GM23338 (cell line): ENCODE measurements at regions not wholly inside any gene's neighbourhood (a gene's known extent, or its start where the extent isn't known, plus 50 kb on each side); places are given as distances from the start of the nearest gene placed in this dataset.

ENCODE experiments used
- ATAC-seq: fragments of 200-7000 bp; cut with Tn5 transposase; 3 replicates; pipeline ENCODE4 v1.9.1; 2020
- DNase-seq: peaks from one replicate; pipeline ENCODE4 v3.0.0-alpha.2; 2015; ENCODE audit warnings: low spot score
- H2AFZ ChIP-seq: fragments of 200-600 bp; sonication (generic); 2 replicates; pipeline ENCODE4 v1.8.0; 2016; ENCODE audit warnings: antibody characterized with exemption, mild to moderate bottlenecking, moderate library complexity
- H3F3A ChIP-seq: fragments of 200-600 bp; sonication (generic); replicated peaks from 2 replicates; pipeline ENCODE4 v1.8.0; 2017; ENCODE audit warnings: antibody characterized with exemption, mixed run types, low read depth
- H3K27ac ChIP-seq: fragments of 200-600 bp; sonication (generic); 2 replicates; pipeline ENCODE4 v1.6.1; 2016; ENCODE audit warnings: low read depth
- H3K27me3 ChIP-seq: fragments of 200-600 bp; sonication (generic); 2 replicates; pipeline ENCODE4 v1.8.0; 2016; ENCODE audit warnings: mild to moderate bottlenecking, mixed run types, moderate library complexity; ENCODE audit not compliant: insufficient read depth
- H3K36me3 ChIP-seq: fragments of 200-600 bp; sonication (generic); 2 replicates; pipeline ENCODE4 v1.8.0; 2016; ENCODE audit warnings: mild to moderate bottlenecking; ENCODE audit not compliant: insufficient read depth
- H3K4me1 ChIP-seq: fragments of 200-600 bp; sonication (generic); 2 replicates; pipeline ENCODE4 v1.8.0; 2016; ENCODE audit warnings: mild to moderate bottlenecking, moderate library complexity; ENCODE audit not compliant: insufficient read depth
- H3K4me2 ChIP-seq: fragments of 200-600 bp; sonication (generic); 2 replicates; pipeline ENCODE4 v1.7.1; 2017; ENCODE audit warnings: mixed run types
- H3K4me3 ChIP-seq: fragments of 200-600 bp; sonication (generic); 2 replicates; pipeline ENCODE4 v1.6.1; 2016; ENCODE audit warnings: mixed run types
- H3K79me2 ChIP-seq: fragments of 200-600 bp; sonication (generic); replicated peaks from 2 replicates; pipeline ENCODE4 v1.8.0; 2017; ENCODE audit warnings: mild to moderate bottlenecking; ENCODE audit not compliant: insufficient read depth
- H3K9me2 ChIP-seq: fragments of 200-600 bp; sonication (generic); 2 replicates; pipeline ENCODE4 v1.8.0; 2017; ENCODE audit not compliant: insufficient read depth
- H4K20me1 ChIP-seq: fragments of 200-600 bp; sonication (generic); replicated peaks from 2 replicates; pipeline ENCODE4 v1.8.0; 2017; ENCODE audit warnings: mild to moderate bottlenecking; ENCODE audit not compliant: insufficient read depth
- H3K27ac Mint-ChIP-seq: 2 replicates; pipeline ENCODE4 v1.8.0; 2020; ENCODE audit warnings: inconsistent platforms, mild to moderate bottlenecking, moderate library complexity, mixed read lengths
- H3K27me3 Mint-ChIP-seq: 3 replicates; pipeline ENCODE4 v1.8.0; 2022; ENCODE audit warnings: low read depth, mild to moderate bottlenecking, moderate library complexity, mixed read lengths, inconsistent platforms; ENCODE audit not compliant: insufficient read depth, poor library complexity
- H3K36me3 Mint-ChIP-seq: 3 replicates; pipeline ENCODE4 v1.8.0; 2021; ENCODE audit warnings: low read depth, mild to moderate bottlenecking, inconsistent platforms, moderate library complexity, mixed read lengths
- H3K4me1 Mint-ChIP-seq: 3 replicates; pipeline ENCODE4 v1.8.0; 2020; ENCODE audit warnings: mild to moderate bottlenecking, inconsistent platforms, mixed read lengths
- H3K4me3 Mint-ChIP-seq: 3 replicates; pipeline ENCODE4 v1.8.0; 2021; ENCODE audit warnings: moderate library complexity, mild to moderate bottlenecking, inconsistent platforms, mixed read lengths
- H3K9me3 Mint-ChIP-seq: 3 replicates; pipeline ENCODE4 v1.8.0; 2020; ENCODE audit warnings: moderate library complexity, mild to moderate bottlenecking, inconsistent platforms, mixed read lengths
- CREB1 ChIP-seq: fragments of 250-450 bp; sonication (Bioruptor Pico); IDR thresholded peaks from 2 replicates; pipeline ENCODE4 v1.5.0; 2020; ENCODE audit warnings: low read depth, mild to moderate bottlenecking, moderate library complexity
- EZH2 ChIP-seq: fragments of 200-600 bp; sonication (generic); IDR thresholded peaks from one replicate; pipeline ENCODE4 v1.8.0; 2017; ENCODE audit warnings: antibody characterized with exemption, mild to moderate bottlenecking, low read depth; ENCODE audit not compliant: unreplicated experiment
- EZH2phosphoT487 ChIP-seq: fragments of 200-600 bp; sonication (generic); IDR thresholded peaks from one replicate; pipeline ENCODE4 v1.8.1; 2018; ENCODE audit warnings: antibody characterized with exemption; ENCODE audit not compliant: unreplicated experiment
- JUNB ChIP-seq: IDR thresholded peaks from one replicate; pipeline ENCODE4 v1.6.1; 2016; ENCODE audit warnings: antibody characterized with exemption; ENCODE audit not compliant: unreplicated experiment
- NANOG ChIP-seq: IDR thresholded peaks from 2 replicates; pipeline ENCODE4 v1.6.1; 2016; ENCODE audit warnings: antibody characterized with exemption, borderline replicate concordance
- POLR2AphosphoS5 ChIP-seq: IDR thresholded peaks from 2 replicates; pipeline ENCODE4 v1.6.1; 2016; ENCODE audit warnings: antibody characterized with exemption, low read depth
- STAT1 ChIP-seq: IDR thresholded peaks from one replicate; pipeline ENCODE4 v1.6.1; 2016; ENCODE audit warnings: antibody characterized with exemption; ENCODE audit not compliant: unreplicated experiment
- ZNF114 ChIP-seq: fragments of 250-450 bp; sonication (Bioruptor Pico); IDR thresholded peaks from 2 replicates; pipeline ENCODE4 v1.5.0; 2020; ENCODE audit warnings: mild to moderate bottlenecking, moderate library complexity
- ZNF331 ChIP-seq: fragments of 250-450 bp; sonication (Bioruptor Pico); IDR thresholded peaks from 2 replicates; pipeline ENCODE4 v1.5.0; 2020; ENCODE audit warnings: low read depth, mild to moderate bottlenecking, moderate library complexity
- TF ChIP-seq, protein P1 (sequence below): IDR thresholded peaks from one replicate; pipeline ENCODE4 v1.6.1; 2018; ENCODE audit warnings: antibody characterized with exemption; ENCODE audit not compliant: unreplicated experiment
- TF ChIP-seq, protein P2 (sequence below): IDR thresholded peaks from 2 replicates; pipeline ENCODE4 v1.6.1; 2016; ENCODE audit warnings: antibody characterized with exemption
- TF ChIP-seq, protein P3 (sequence below), 2 experiments: fragments of 200-600 bp in 1 of 2; sonication (generic) in 1 of 2; conservative IDR thresholded peaks; 2 replicates each; pipeline versions ENCODE4 v1.5.1 to v1.6.1; 2016 to 2017; ENCODE audit warnings: antibody characterized with exemption in 2 of 2, low read depth in 2 of 2, mild to moderate bottlenecking in 2 of 2, moderate library complexity in 1 of 2
- TF ChIP-seq, protein P4 (sequence below): fragments of 250-450 bp; sonication (Bioruptor Pico); IDR thresholded peaks from 2 replicates; pipeline ENCODE4 v1.5.0; 2020; ENCODE audit warnings: mild to moderate bottlenecking, moderate library complexity

DNA sequence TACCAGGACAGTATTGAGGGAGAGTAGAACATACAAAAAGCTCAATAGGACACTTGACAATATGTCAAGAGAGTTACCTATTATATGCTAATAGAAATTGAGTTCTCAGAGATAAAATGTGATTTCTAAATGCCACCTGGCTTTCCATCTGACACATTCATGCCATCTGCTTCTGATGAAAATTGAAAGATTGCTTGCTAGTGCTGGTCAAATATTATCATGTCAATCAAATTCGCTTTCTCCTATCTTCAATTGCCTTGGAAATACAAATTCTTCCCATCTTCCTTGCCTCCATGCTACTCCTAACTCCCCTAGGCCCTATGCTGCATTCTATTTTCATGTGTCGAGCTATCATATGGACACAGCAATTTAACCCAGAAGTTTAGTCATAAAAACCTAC, 1076.9 kb downstream of the ARAP2 start:
- H3K27me3 ChIP-seq: no peaks in the 10 kb centered on the region
- peaks cover 3% of the 10 kb centered on the region; the same call in 2 of the 3 replicates for H3K4me1 Mint-ChIP-seq
- H3K36me3 Mint-ChIP-seq: no peaks in the 10 kb centered on the region
- H3K27me3 Mint-ChIP-seq: no peaks in the 10 kb centered on the region
- H2AFZ ChIP-seq: no peak overlapping the region
- H3F3A ChIP-seq: no peaks in the 10 kb centered on the region
- H4K20me1 ChIP-seq: no peaks in the 10 kb centered on the region
- H3K4me1 ChIP-seq: no peaks in the 10 kb centered on the region
- H3K4me3 ChIP-seq: no peak overlapping the region
- H3K9me3 Mint-ChIP-seq: no peaks in the 10 kb centered on the region
- no peaks in the 10 kb centered on the region for H3K79me2 ChIP-seq
- TF ChIP-seq ZNF114 (CRISPR knock-in tag) (no peak), EZH2phosphoT487 (no peak), STAT1 (no peak), NANOG (no peak), CREB1 (CRISPR knock-in tag) (no peak), EZH2 (no peak), POLR2AphosphoS5 (no peak), ZNF331 (CRISPR knock-in tag) (no peak), JUNB (no peak)
- TF ChIP-seq, protein P1, sequence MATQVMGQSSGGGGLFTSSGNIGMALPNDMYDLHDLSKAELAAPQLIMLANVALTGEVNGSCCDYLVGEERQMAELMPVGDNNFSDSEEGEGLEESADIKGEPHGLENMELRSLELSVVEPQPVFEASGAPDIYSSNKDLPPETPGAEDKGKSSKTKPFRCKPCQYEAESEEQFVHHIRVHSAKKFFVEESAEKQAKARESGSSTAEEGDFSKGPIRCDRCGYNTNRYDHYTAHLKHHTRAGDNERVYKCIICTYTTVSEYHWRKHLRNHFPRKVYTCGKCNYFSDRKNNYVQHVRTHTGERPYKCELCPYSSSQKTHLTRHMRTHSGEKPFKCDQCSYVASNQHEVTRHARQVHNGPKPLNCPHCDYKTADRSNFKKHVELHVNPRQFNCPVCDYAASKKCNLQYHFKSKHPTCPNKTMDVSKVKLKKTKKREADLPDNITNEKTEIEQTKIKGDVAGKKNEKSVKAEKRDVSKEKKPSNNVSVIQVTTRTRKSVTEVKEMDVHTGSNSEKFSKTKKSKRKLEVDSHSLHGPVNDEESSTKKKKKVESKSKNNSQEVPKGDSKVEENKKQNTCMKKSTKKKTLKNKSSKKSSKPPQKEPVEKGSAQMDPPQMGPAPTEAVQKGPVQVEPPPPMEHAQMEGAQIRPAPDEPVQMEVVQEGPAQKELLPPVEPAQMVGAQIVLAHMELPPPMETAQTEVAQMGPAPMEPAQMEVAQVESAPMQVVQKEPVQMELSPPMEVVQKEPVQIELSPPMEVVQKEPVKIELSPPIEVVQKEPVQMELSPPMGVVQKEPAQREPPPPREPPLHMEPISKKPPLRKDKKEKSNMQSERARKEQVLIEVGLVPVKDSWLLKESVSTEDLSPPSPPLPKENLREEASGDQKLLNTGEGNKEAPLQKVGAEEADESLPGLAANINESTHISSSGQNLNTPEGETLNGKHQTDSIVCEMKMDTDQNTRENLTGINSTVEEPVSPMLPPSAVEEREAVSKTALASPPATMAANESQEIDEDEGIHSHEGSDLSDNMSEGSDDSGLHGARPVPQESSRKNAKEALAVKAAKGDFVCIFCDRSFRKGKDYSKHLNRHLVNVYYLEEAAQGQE: no peak
- TF ChIP-seq, protein P2, sequence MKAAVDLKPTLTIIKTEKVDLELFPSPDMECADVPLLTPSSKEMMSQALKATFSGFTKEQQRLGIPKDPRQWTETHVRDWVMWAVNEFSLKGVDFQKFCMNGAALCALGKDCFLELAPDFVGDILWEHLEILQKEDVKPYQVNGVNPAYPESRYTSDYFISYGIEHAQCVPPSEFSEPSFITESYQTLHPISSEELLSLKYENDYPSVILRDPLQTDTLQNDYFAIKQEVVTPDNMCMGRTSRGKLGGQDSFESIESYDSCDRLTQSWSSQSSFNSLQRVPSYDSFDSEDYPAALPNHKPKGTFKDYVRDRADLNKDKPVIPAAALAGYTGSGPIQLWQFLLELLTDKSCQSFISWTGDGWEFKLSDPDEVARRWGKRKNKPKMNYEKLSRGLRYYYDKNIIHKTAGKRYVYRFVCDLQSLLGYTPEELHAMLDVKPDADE: no peak
- TF ChIP-seq, protein P3, sequence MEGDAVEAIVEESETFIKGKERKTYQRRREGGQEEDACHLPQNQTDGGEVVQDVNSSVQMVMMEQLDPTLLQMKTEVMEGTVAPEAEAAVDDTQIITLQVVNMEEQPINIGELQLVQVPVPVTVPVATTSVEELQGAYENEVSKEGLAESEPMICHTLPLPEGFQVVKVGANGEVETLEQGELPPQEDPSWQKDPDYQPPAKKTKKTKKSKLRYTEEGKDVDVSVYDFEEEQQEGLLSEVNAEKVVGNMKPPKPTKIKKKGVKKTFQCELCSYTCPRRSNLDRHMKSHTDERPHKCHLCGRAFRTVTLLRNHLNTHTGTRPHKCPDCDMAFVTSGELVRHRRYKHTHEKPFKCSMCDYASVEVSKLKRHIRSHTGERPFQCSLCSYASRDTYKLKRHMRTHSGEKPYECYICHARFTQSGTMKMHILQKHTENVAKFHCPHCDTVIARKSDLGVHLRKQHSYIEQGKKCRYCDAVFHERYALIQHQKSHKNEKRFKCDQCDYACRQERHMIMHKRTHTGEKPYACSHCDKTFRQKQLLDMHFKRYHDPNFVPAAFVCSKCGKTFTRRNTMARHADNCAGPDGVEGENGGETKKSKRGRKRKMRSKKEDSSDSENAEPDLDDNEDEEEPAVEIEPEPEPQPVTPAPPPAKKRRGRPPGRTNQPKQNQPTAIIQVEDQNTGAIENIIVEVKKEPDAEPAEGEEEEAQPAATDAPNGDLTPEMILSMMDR (conservative IDR thresholded peaks at IDR 0.05; ENCODE audit: low read depth in 2 of 2): no peak
- TF ChIP-seq, protein P4, sequence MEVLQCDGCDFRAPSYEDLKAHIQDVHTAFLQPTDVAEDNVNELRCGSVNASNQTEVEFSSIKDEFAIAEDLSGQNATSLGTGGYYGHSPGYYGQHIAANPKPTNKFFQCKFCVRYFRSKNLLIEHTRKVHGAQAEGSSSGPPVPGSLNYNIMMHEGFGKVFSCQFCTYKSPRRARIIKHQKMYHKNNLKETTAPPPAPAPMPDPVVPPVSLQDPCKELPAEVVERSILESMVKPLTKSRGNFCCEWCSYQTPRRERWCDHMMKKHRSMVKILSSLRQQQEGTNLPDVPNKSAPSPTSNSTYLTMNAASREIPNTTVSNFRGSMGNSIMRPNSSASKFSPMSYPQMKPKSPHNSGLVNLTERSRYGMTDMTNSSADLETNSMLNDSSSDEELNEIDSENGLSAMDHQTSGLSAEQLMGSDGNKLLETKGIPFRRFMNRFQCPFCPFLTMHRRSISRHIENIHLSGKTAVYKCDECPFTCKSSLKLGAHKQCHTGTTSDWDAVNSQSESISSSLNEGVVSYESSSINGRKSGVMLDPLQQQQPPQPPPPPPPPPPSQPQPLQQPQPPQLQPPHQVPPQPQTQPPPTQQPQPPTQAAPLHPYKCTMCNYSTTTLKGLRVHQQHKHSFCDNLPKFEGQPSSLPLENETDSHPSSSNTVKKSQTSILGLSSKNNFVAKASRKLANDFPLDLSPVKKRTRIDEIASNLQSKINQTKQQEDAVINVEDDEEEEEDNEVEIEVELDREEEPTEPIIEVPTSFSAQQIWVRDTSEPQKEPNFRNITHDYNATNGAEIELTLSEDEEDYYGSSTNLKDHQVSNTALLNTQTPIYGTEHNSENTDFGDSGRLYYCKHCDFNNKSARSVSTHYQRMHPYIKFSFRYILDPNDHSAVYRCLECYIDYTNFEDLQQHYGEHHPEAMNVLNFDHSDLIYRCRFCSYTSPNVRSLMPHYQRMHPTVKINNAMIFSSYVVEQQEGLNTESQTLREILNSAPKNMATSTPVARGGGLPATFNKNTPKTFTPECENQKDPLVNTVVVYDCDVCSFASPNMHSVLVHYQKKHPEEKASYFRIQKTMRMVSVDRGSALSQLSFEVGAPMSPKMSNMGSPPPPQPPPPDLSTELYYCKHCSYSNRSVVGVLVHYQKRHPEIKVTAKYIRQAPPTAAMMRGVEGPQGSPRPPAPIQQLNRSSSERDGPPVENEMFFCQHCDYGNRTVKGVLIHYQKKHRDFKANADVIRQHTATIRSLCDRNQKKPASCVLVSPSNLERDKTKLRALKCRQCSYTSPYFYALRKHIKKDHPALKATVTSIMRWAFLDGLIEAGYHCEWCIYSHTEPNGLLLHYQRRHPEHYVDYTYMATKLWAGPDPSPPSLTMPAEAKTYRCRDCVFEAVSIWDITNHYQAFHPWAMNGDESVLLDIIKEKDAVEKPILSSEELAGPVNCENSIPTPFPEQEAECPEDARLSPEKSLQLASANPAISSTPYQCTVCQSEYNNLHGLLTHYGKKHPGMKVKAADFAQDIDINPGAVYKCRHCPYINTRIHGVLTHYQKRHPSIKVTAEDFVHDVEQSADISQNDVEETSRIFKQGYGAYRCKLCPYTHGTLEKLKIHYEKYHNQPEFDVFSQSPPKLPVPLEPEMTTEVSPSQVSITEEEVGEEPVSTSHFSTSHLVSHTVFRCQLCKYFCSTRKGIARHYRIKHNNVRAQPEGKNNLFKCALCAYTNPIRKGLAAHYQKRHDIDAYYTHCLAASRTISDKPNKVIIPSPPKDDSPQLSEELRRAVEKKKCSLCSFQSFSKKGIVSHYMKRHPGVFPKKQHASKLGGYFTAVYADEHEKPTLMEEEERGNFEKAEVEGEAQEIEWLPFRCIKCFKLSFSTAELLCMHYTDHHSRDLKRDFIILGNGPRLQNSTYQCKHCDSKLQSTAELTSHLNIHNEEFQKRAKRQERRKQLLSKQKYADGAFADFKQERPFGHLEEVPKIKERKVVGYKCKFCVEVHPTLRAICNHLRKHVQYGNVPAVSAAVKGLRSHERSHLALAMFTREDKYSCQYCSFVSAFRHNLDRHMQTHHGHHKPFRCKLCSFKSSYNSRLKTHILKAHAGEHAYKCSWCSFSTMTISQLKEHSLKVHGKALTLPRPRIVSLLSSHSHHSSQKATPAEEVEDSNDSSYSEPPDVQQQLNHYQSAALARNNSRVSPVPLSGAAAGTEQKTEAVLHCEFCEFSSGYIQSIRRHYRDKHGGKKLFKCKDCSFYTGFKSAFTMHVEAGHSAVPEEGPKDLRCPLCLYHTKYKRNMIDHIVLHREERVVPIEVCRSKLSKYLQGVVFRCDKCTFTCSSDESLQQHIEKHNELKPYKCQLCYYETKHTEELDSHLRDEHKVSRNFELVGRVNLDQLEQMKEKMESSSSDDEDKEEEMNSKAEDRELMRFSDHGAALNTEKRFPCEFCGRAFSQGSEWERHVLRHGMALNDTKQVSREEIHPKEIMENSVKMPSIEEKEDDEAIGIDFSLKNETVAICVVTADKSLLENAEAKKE (CRISPR knock-in tag): no peak
- H3K27ac Mint-ChIP-seq: no peak overlapping the region
- H3K9me2 ChIP-seq: peaks cover 2% of the 10 kb centered on the region; the same call in 1 of the 2 replicates
- DNase-seq: no peak
- ATAC-seq: no peak
- no peaks in the 10 kb centered on the region for H3K36me3 ChIP-seq
- H3K4me2 ChIP-seq: no peak overlapping the region
- H3K27ac ChIP-seq: no peak overlapping the region
- no peak overlapping the region for H3K4me3 Mint-ChIP-seq
